ENCODE measurements at regions not wholly inside any gene's neighbourhood (a gene's known extent, or its start where the extent isn't known, plus 50 kb on each side); places are given as distances from the start of the nearest gene placed in this dataset.

DNA sequence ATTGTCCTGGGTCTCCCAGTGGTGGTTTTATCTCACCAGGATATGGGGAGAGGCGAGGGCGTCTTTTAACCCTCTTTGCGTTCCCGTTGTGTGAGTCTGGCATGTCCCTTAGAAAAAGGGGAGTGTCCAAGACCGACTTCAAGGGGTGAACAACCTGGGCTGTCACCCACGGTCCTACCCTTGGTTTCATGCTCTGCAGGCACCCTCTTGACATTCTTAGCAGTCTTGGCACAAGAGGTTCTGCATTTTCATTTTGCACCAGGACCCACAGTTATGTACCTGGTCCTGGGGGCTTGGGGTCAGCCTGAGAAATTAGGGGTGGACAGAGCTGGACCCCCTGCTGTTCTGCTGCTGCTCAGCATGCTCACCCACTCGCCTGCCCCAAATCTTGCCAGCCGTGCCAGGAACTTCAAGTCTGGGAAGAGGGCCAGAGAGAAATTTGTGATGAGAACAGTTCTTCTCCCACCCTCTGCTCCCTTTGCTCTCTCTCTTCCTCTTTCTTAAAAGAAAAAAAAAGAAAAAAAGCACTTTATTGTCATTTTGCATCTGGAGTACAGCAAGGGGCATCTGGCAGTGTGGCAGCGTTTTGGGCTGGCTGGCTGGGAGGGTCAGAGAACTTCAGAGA lies 471.2 kb downstream of the MIAT start:
- Mint-ChIP-seq H3K9me3 (no peaks in the 10 kb centered on the region), H3K27ac (peak overlapping the region; percentile 64), H3K4me1 (ENCODE audit: low read depth) (peaks cover 84% of the 10 kb centered on the region), H3K4me3 (no peak overlapping the region), H3K27me3 (no peaks in the 10 kb centered on the region), H3K36me3 (ENCODE audit: low read depth) (no peaks in the 10 kb centered on the region)
- intact Hi-C loops (cut with micrococcal nuclease), result no loop called here

- H3K9me3 Mint-ChIP-seq, result no peaks in the 10 kb centered on the region
- intact Hi-C loops (cut with micrococcal nuclease), result no loop called here
- no peaks in the 10 kb centered on the region for H3K27me3 Mint-ChIP-seq
- peaks cover 84% of the 10 kb centered on the region for H3K4me1 Mint-ChIP-seq (ENCODE audit: low read depth)
- H3K4me3 Mint-ChIP-seq, result no peak overlapping the region
- H3K27ac Mint-ChIP-seq, result peak overlapping the region; percentile 64
- H3K36me3 Mint-ChIP-seq (ENCODE audit: low read depth), result no peaks in the 10 kb centered on the region
Observed at GRCh38 chr22:27129266-27129665, 471.9 kb downstream of the MIAT start.

- intact Hi-C loops (cut with micrococcal nuclease), result no loop called here
- no peaks in the 10 kb centered on the region for H3K36me3 Mint-ChIP-seq (ENCODE audit: low read depth)
- peaks cover 84% of the 10 kb centered on the region for H3K4me1 Mint-ChIP-seq (ENCODE audit: low read depth)
- H3K27ac Mint-ChIP-seq, result peak overlapping the region; percentile 55
- no peaks in the 10 kb centered on the region for H3K9me3 Mint-ChIP-seq
- H3K27me3 Mint-ChIP-seq, result no peaks in the 10 kb centered on the region
- H3K4me3 Mint-ChIP-seq, result no peak overlapping the region
Observed at GRCh38 chr22:27130906-27131305, 473.5 kb downstream of the MIAT start.

GRCh38 chr22:27131346-27131745 lies 474.0 kb downstream of the MIAT start:
- Mint-ChIP-seq H3K27ac (peak overlapping the region; percentile 88), H3K27me3 (no peaks in the 10 kb centered on the region), H3K4me1 (ENCODE audit: low read depth) (peaks cover 84% of the 10 kb centered on the region), H3K36me3 (ENCODE audit: low read depth) (no peaks in the 10 kb centered on the region), H3K9me3 (peaks cover 3% of the 10 kb centered on the region), H3K4me3 (no peak overlapping the region)
- intact Hi-C loops (cut with micrococcal nuclease), result no loop called here

- intact Hi-C loops (cut with micrococcal nuclease), result no loop called here
Observed at GRCh38 chr22:27132400-27132799, 475.0 kb downstream of the MIAT start.

DNA sequence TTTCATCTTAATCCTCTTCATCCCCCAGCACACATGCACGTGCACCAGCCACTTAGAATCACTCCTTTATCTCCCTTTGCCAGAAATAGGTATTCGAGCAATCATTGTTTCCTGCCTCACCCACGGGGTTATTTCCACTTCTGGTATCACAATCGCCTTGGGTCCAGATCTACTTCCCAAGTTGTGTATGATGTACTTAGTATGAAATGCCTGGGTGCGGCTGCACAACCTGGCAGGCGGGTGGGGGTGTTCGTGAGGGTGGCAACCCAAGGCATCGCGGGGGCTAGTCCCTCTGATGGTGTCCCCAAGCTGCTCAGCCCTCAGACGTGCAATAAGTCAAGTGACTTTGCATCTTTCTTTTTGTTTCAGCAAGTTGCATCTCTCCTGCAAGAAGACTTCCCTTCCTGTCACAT lies 475.6 kb downstream of the MIAT start:
- Mint-ChIP-seq H3K27ac (peak overlapping the region; percentile 88), H3K9me3 (peaks cover 11% of the 10 kb centered on the region), H3K4me3 (peak overlapping the region; percentile 32), H3K4me1 (ENCODE audit: low read depth) (peaks cover 74% of the 10 kb centered on the region), H3K27me3 (no peaks in the 10 kb centered on the region), H3K36me3 (ENCODE audit: low read depth) (no peaks in the 10 kb centered on the region)
- intact Hi-C loops (cut with micrococcal nuclease), result no loop called here

More at GRCh38 chr22:27132400-27132799, 475.0 kb downstream of the MIAT start:
- Mint-ChIP-seq H3K36me3 (ENCODE audit: low read depth) (no peaks in the 10 kb centered on the region), H3K9me3 (peaks cover 11% of the 10 kb centered on the region), H3K27me3 (no peaks in the 10 kb centered on the region), H3K4me1 (ENCODE audit: low read depth) (peaks cover 80% of the 10 kb centered on the region), H3K4me3 (peak overlapping the region; percentile 31), H3K27ac (peak overlapping the region; percentile 88)

DNA sequence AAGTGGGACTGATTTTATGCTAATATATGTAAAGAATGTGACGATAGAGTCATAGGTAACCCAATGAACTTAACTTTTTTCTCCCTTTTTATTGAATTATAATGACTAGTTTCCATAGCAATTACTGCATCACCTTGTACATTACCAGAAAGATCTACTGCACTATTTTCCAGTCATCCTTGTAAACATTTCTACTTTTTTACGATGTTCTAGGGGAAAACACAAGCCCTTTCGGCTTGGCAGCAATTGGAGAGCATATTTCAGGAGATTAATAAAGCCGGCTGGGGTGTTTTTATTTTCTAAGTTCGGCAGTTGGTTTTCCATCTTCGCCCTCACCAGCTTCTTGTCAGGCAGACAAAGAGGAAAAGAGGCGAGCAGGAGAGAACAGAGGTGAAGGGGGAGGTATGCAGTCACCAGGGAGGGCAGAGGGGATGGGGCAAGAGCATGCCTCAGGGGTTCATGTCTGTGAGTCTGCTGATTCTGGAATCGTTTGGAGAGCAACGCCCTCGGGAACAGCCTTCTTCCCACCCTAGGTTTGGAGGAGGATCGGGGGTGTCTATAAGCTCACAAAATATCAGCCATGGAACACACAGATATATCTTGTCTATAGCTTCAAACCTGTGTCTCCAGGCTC lies 476.4 kb downstream of the MIAT start:
- Mint-ChIP-seq H3K4me1 (ENCODE audit: low read depth) (peaks cover 66% of the 10 kb centered on the region), H3K9me3 (peaks cover 11% of the 10 kb centered on the region), H3K36me3 (ENCODE audit: low read depth) (no peaks in the 10 kb centered on the region), H3K4me3 (no peak overlapping the region), H3K27me3 (no peaks in the 10 kb centered on the region), H3K27ac (peak overlapping the region; percentile 88)
- intact Hi-C loops (cut with micrococcal nuclease), result no loop called here

GRCh38 chr22:27134315-27134701 lies 476.9 kb downstream of the MIAT start:
- no peak overlapping the region for H3K4me3 Mint-ChIP-seq
- peak overlapping the region; percentile 88 for H3K27ac Mint-ChIP-seq
- intact Hi-C loops (cut with micrococcal nuclease), result no loop called here
- H3K36me3 Mint-ChIP-seq (ENCODE audit: low read depth), result no peaks in the 10 kb centered on the region
- H3K4me1 Mint-ChIP-seq (ENCODE audit: low read depth), result peaks cover 61% of the 10 kb centered on the region
- H3K9me3 Mint-ChIP-seq, result peaks cover 11% of the 10 kb centered on the region
- H3K27me3 Mint-ChIP-seq, result no peaks in the 10 kb centered on the region

DNA sequence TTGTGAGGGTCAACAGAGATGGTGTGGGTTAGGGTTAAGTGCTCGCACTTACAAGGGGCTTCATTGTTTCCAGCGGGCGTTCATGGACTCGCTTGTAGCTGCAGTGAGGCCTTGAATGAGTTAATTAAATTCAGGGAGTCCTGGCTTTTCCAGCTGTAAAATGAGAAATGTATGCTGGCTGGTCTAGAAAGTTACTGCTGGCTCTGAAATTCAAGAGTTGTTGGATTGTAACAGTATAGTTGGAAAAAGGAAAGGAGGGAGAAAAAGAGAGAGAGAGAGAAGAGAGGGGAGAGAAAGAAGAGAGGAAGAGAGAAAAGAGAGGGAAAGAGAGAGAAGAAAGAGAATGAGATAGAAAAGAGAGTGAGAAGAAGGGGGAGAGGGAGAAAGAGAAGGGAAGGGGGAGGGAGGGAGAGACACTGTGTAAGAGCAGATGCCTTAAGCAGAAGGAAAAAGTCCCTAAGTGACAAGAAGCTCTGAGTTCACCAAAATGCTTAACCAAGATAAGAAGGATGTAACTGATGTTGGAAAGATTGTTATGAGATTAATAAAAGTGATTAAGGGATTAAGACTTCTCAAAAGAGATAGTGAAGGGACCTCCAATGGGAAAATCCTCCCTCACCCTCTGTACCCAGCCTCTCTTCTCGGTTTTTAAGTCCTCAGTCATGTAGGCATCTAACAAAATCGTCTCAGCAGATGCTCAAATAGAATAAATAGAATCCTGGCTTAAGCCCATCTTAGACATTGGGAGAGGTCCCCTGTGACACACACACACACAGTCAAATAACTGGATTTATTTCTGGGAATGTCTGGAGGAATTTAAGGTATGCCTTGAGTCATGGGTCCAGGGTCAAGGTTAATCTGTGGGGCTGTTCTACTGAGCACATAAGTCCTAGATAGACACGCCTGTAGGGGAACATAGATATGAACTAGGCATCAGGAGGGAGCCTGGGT lies 477.9 kb downstream of the MIAT start:
- H3K4me3 Mint-ChIP-seq, result no peak overlapping the region
- no peaks in the 10 kb centered on the region for H3K27me3 Mint-ChIP-seq
- H3K27ac Mint-ChIP-seq, result peak overlapping the region; percentile 88
- H3K9me3 Mint-ChIP-seq, result peaks cover 11% of the 10 kb centered on the region
- no peaks in the 10 kb centered on the region for H3K36me3 Mint-ChIP-seq (ENCODE audit: low read depth)
- intact Hi-C loops (cut with micrococcal nuclease), result no loop called here
- peaks cover 52% of the 10 kb centered on the region for H3K4me1 Mint-ChIP-seq (ENCODE audit: low read depth)

DNA sequence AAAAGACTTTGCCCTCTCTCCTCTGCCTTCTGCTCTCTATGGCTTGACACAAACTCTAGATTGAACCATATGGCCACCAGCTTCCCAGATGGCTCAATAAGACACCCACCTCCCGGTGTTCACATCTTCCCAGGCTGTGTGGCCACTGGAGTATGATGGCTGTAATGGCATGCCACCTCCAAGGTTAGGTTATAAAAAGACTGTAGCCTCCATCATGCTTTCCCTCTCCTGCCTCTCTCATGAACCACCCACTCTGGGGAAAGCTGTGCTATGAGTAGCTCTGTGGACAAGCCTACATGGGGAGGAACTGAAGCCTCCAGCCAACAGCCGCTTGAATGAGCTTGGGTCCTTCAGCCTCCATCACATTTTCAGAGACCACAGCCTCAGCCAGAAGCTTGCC lies 479.2 kb downstream of the MIAT start:
- no peaks in the 10 kb centered on the region for H3K36me3 Mint-ChIP-seq (ENCODE audit: low read depth)
- H3K4me1 Mint-ChIP-seq (ENCODE audit: low read depth), result peaks cover 41% of the 10 kb centered on the region
- no peak overlapping the region for H3K4me3 Mint-ChIP-seq
- intact Hi-C loops (cut with micrococcal nuclease), result no loop called here
- H3K27ac Mint-ChIP-seq, result peak overlapping the region; percentile 13
- peaks cover 11% of the 10 kb centered on the region for H3K9me3 Mint-ChIP-seq
- no peaks in the 10 kb centered on the region for H3K27me3 Mint-ChIP-seq

GRCh38 chr22:27137871-27138337 lies 480.5 kb downstream of the MIAT start:
- intact Hi-C loops (cut with micrococcal nuclease), result no loop called here
- peaks cover 11% of the 10 kb centered on the region for H3K9me3 Mint-ChIP-seq
- no peak overlapping the region for H3K4me3 Mint-ChIP-seq
- no peaks in the 10 kb centered on the region for H3K36me3 Mint-ChIP-seq (ENCODE audit: low read depth)
- peaks cover 1% of the 10 kb centered on the region for H3K27me3 Mint-ChIP-seq
- H3K4me1 Mint-ChIP-seq (ENCODE audit: low read depth), result peaks cover 28% of the 10 kb centered on the region
- peak overlapping the region; percentile 44 for H3K27ac Mint-ChIP-seq

- peaks cover 23% of the 10 kb centered on the region for H3K4me1 Mint-ChIP-seq (ENCODE audit: low read depth)
- intact Hi-C loops (cut with micrococcal nuclease), result no loop called here
- H3K27me3 Mint-ChIP-seq, result peaks cover 3% of the 10 kb centered on the region
- no peak overlapping the region for H3K4me3 Mint-ChIP-seq
- no peak overlapping the region for H3K27ac Mint-ChIP-seq
- H3K36me3 Mint-ChIP-seq (ENCODE audit: low read depth), result no peaks in the 10 kb centered on the region
- H3K9me3 Mint-ChIP-seq, result peaks cover 11% of the 10 kb centered on the region
Observed at GRCh38 chr22:27138471-27138870, 481.1 kb downstream of the MIAT start.

GRCh38 chr22:27139935-27140511 lies 482.6 kb downstream of the MIAT start:
- Mint-ChIP-seq H3K4me3 (no peak overlapping the region), H3K9me3 (peaks cover 11% of the 10 kb centered on the region), H3K4me1 (ENCODE audit: low read depth) (peaks cover 12% of the 10 kb centered on the region), H3K36me3 (ENCODE audit: low read depth) (no peaks in the 10 kb centered on the region), H3K27me3 (peaks cover 3% of the 10 kb centered on the region), H3K27ac (no peak overlapping the region)
- intact Hi-C loops (cut with micrococcal nuclease), result no loop called here

- Mint-ChIP-seq H3K9me3 (no peaks in the 10 kb centered on the region), H3K27me3 (peaks cover 3% of the 10 kb centered on the region), H3K27ac (no peak overlapping the region), H3K4me3 (no peak overlapping the region), H3K36me3 (ENCODE audit: low read depth) (no peaks in the 10 kb centered on the region), H3K4me1 (ENCODE audit: low read depth) (peaks cover 4% of the 10 kb centered on the region)
- intact Hi-C loops (cut with micrococcal nuclease), result no loop called here
Observed at GRCh38 chr22:27142286-27142685, 484.9 kb downstream of the MIAT start.

Data from dendritic cell treated with granulocyte-macrophage colony-stimulating factor and Interleukin-4, amounts not matched to agents 40 ng/mL and 50 ng/mL, for 4 days (primary cell).